ENCODE measurements at regions not wholly inside any gene's neighbourhood (a gene's known extent, or its start where the extent isn't known, plus 50 kb on each side); places are given as distances from the start of the nearest gene placed in this dataset.

GRCh38 chr1:112317611-112318062, 78.4 kb upstream of the CTTNBP2NL start:
- no peak for DNase-seq (ENCODE audit: low read depth in 3 of 3)

- DNase-seq (ENCODE audit: low read depth in 3 of 3): no peak
Measured at GRCh38 chr1:112318263-112318662, 77.8 kb upstream of the CTTNBP2NL start.

GRCh38 chr1:112318698-112319370, 77.2 kb upstream of the CTTNBP2NL start:
- no peak for DNase-seq (ENCODE audit: low read depth in 3 of 3)

GRCh38 chr1:112319371-112320040, 76.5 kb upstream of the CTTNBP2NL start:
- DNase-seq (ENCODE audit: low read depth in 3 of 3): no peak

GRCh38 chr1:112320058-112320457, 76.0 kb upstream of the CTTNBP2NL start:
- no peak for DNase-seq (ENCODE audit: low read depth in 3 of 3)

- DNase-seq (ENCODE audit: low read depth in 3 of 3): no peak
Measured at GRCh38 chr1:112322018-112322417, 74.0 kb upstream of the CTTNBP2NL start.

- no peak for DNase-seq (ENCODE audit: low read depth in 3 of 3)
Measured at GRCh38 chr1:112322983-112323678, 72.9 kb upstream of the CTTNBP2NL start.

- DNase-seq (ENCODE audit: low read depth in 3 of 3): no peak
Measured at GRCh38 chr1:112325504-112325903, 70.5 kb upstream of the CTTNBP2NL start.

- DNase-seq (ENCODE audit: low read depth in 3 of 3): no peak
Measured at GRCh38 chr1:112328600-112328999, 67.4 kb upstream of the CTTNBP2NL start.

- no peak for DNase-seq (ENCODE audit: low read depth in 3 of 3)
Measured at GRCh38 chr1:112332176-112333150, 63.6 kb upstream of the CTTNBP2NL start.

GRCh38 chr1:112335351-112335750, 60.7 kb upstream of the CTTNBP2NL start:
- no peak for DNase-seq (ENCODE audit: low read depth in 3 of 3)

- DNase-seq (ENCODE audit: low read depth in 3 of 3): no peak
Measured at GRCh38 chr1:112337028-112337531, 58.9 kb upstream of the CTTNBP2NL start.

- no peak for DNase-seq (ENCODE audit: low read depth in 3 of 3)
Measured at GRCh38 chr1:112341986-112342385, 54.0 kb upstream of the CTTNBP2NL start.

- DNase-seq (ENCODE audit: low read depth in 3 of 3): no peak
Measured at GRCh38 chr1:112342558-112342957, 53.5 kb upstream of the CTTNBP2NL start.

GRCh38 chr1:112344754-112345423, 51.1 kb upstream of the CTTNBP2NL start:
- DNase-seq (ENCODE audit: low read depth in 3 of 3): no peak
